Lower leg skin (tissue), 4 donors: ENCODE measurements at regions not wholly inside any gene's neighbourhood (a gene's known extent, or its start where the extent isn't known, plus 50 kb on each side); places are given as distances from the start of the nearest gene placed in this dataset.

Experiments used
- DNase-seq, 2 donors: peaks; one replicate each; pipeline ENCODE4 v3.0.0-alpha.2; 2019; ENCODE audit warnings: low spot score in 2 of 2
- H3K4me3 ChIP-seq: fragments of 200-600 bp; sonication (generic); 2 replicates; pipeline ENCODE4 v1.5.1; 2017; ENCODE audit warnings: mild to moderate bottlenecking, low read depth; ENCODE audit not compliant: poor library complexity, severe bottlenecking
- POLR2A ChIP-seq, 2 donors: fragments of 450-650 bp; IDR thresholded peaks; one replicate each; pipeline ENCODE4 v1.6.1; 2016 to 2017; ENCODE audit warnings: antibody characterized with exemption in 2 of 2, mild to moderate bottlenecking in 1 of 2, moderate library complexity in 1 of 2
- WGBS, 2 donors: methylation state at CpG; one replicate each; pipeline ENCODE4 v1.1.5; 2018; 5-methylcytosine and 5-hydroxymethylcytosine counted together
- intact Hi-C: fragments of 100-400 bp; cut with DNase I; formaldehyde crosslinking; loops from one replicate; pipeline ENCODE4 v1.15.0; 2023; ENCODE audit warnings: low total_unique reads
- TF ChIP-seq, protein P1 (sequence below), 3 donors: fragments of 450-650 bp; IDR thresholded peaks; one replicate each; pipeline ENCODE4 v1.5.1; 2016; ENCODE audit warnings: antibody characterized with exemption in 3 of 3, mild to moderate bottlenecking in 3 of 3, moderate library complexity in 2 of 3

DNA sequence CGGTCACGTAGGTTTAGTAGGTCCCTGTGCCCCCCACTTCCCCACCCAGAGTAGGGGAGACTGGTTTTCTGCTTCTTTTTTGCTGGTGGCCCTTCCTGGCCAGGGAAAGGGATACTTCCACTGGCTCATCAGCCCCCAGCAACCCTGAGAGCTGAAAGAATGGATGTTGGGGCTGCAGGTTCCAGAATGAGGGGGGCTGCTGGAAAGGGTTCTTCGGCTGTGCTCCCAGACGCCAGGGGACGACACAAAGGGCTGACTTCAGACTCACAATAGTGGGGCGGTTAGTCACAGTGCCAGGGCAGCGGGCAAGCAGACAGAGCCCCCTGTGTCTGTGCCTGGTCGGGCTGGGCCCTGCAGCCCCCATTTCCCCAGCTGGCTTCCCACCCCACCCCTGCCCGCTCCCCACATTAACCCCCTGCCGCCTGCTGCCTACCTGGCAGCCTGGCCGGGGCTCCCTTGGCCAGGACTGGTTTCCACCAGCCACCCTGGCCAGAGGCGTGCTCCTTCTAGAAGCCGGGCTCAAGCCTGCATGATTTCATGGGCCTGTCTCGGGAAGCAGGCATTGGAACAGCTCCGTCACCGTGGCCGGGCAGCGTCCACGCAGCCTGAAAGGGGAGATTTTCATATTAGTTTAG is 79.1 kb upstream of the WNT7B start:
- intact Hi-C loops = no loop called here
- no peak overlapping the region for H3K4me3 ChIP-seq
- DNase-seq = peak in 1 of 2 donors; percentile 89
- TF ChIP-seq POLR2A (IDR thresholded peaks at IDR 0.05) = no peak
- TF ChIP-seq, protein P1, sequence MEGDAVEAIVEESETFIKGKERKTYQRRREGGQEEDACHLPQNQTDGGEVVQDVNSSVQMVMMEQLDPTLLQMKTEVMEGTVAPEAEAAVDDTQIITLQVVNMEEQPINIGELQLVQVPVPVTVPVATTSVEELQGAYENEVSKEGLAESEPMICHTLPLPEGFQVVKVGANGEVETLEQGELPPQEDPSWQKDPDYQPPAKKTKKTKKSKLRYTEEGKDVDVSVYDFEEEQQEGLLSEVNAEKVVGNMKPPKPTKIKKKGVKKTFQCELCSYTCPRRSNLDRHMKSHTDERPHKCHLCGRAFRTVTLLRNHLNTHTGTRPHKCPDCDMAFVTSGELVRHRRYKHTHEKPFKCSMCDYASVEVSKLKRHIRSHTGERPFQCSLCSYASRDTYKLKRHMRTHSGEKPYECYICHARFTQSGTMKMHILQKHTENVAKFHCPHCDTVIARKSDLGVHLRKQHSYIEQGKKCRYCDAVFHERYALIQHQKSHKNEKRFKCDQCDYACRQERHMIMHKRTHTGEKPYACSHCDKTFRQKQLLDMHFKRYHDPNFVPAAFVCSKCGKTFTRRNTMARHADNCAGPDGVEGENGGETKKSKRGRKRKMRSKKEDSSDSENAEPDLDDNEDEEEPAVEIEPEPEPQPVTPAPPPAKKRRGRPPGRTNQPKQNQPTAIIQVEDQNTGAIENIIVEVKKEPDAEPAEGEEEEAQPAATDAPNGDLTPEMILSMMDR (IDR thresholded peaks at IDR 0.05) = no peak
- WGBS, 2 donors = 12 to 26% methylated on average over 13 to 19 of the region's 19 CpGs

DNA sequence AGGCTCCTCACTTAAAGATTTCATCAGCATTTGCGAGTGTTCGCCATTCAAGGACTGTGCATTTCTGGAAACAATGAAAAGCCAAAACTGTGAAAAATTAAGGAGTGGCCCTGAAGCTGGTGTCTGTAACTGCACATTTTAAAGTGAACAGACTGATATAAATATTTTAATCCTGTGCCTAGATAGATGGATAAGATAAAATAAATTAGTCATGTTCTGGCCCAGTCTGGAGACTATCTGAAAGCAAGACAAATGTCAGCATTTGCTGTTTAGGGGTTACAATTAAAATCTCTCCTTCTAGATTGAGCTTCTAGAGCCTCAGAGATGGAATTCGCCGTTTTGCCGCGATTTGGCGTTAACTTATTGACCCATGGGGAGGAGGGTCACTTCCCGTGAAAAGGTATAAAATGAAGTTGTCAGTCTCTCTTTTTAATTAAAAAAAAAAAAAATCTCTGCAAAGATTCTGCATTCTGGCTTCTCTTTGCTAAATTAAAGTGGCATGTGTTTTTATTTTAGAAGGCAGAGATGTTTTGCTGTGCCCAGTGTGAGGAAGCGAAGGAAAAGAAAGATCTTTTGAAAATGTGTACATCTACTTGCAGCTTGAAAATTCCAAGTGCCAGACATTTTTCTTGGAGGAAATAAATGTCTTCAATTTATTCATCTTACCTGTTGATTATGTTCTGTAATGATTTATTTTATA is 79.7 kb upstream of the WNT7B start:
- DNase-seq = no peak
- intact Hi-C loops = no loop called here
- TF ChIP-seq POLR2A (IDR thresholded peaks at IDR 0.05) = no peak
- TF ChIP-seq, protein P1 (IDR thresholded peaks at IDR 0.05) = no peak
- no peak overlapping the region for H3K4me3 ChIP-seq
- 10 to 25% methylated on average over 9 of the region's 9 CpGs for WGBS, 2 donors

DNA sequence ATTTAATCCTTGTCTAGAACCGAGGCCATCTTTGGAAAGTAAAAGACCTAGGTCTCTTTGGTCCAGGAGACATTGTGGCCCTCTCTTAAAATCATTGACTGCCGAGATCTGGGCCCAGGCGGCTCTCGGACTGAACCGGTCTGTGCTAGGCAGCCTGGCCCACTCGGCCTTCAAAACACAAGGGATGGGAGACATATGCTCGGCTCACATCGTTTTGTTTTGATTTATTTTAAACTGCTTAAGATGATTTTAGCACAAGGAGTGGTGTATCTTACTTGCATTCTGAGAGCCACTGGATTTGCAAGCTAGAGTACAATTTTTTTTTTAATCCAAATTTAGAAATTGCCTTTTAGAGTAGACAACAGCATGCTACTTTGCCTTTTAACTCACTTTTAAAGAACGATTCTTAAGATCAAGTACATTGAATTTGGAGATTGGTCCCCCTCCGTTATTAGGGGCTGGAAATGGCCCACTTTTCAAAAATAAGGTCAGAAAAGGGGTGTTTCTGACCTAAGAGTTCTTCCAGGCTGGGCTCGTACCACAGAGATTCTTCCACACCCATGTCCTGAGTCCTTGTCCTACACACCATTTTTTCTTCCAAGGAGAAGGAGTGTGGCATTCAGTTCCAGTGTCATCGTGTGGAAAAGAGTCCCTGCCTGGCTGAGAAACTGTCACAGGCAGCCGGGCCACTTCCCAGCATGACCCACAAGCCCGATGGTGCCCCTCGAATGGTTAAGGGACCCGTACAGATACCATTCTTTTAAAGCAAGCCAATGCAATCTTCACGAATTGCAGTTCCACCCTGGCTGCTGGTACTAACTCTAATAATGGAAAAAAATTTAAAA is 80.5 kb upstream of the WNT7B start:
- TF ChIP-seq, protein P1 (IDR thresholded peaks at IDR 0.05) = no peak
- no peak for TF ChIP-seq POLR2A (IDR thresholded peaks at IDR 0.05)
- H3K4me3 ChIP-seq = no peak overlapping the region
- WGBS, 2 donors = 8 to 12% methylated on average over 17 of the region's 17 CpGs
- intact Hi-C loops = no loop called here
- DNase-seq = peak in 1 of 2 donors; percentile 81

DNA sequence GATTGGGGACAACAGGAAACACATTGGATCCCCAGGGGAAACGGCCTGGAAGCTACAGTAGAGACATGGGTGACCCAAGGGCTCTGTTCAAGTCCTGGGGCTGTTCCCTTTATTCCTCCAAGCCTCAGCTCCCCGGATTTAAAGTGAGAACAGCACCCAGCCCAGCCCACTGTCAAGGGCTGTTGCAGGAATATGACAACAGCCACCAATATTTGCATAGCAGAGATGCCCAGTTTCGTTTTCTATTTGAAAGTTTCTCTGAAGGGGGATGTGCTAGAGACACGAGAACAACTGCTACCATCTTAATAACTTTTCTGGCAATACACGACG is 81.1 kb upstream of the WNT7B start:
- DNase-seq = peak; percentile 79 to 87
- intact Hi-C loops = no loop called here
- H3K4me3 ChIP-seq = no peak overlapping the region
- WGBS, 2 donors = 0 to 2% methylated on average over 6 of the region's 6 CpGs
- no peak for TF ChIP-seq POLR2A (IDR thresholded peaks at IDR 0.05)
- TF ChIP-seq, protein P1 (IDR thresholded peaks at IDR 0.05) = no peak

DNA sequence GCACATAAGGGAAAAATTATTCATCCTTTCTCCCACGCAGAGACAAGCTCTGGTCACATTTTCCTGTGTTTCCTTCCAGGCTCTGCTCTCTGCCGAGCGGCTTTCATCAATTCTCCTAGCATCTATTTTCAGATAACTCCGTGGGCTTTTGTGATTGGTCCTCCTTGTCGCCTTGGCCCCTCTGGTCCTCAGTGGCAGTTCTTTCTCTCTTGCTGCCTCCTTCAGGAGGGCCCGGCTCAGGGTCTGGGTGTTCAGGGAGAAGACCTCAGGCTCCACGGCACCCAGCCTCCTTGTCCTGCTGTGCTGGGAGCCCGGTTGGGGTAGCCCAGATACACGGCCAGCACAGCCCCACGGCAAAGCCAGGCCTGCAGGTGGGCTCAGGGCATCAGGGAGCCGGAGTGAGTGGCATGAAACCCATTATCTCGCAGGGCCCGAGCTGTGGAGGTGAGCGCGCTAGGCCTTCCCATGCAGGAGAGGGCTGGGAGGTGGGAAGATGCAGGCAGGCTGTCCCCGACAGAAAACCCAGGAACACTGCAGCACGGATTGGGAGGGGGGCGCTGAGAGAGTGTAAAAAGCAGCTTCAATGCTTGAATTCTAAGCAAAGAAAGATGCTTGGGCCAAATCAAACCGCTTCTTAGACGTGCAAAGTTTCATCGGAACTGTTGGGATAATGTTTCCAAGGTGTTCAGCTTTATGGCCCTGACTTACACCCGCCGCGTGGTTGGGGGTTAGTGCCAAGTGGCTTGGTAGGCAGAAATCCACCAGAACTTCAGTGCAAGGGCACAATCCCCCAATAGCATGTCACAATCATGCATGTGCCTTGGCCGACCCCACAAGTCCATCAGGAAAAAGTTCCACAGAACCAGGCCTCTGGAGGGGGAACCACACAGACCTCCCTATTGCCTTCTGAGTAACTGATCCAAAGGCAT is 81.9 kb upstream of the WNT7B start:
- TF ChIP-seq, protein P1 (IDR thresholded peaks at IDR 0.05) = no peak
- H3K4me3 ChIP-seq = no peak overlapping the region
- intact Hi-C loops = no loop called here
- DNase-seq = peak in 1 of 2 donors; percentile 87
- WGBS, 2 donors = 35 to 48% methylated on average over 25 of the region's 25 CpGs
